ENCODE measurements at regions not wholly inside any gene's neighbourhood (a gene's known extent, or its start where the extent isn't known, plus 50 kb on each side); places are given as distances from the start of the nearest gene placed in this dataset.

- no peak for FAIRE-seq
- Histone ChIP-seq H3K4me3 (ENCODE audit: low read depth, low read length) (no peak overlapping the region), H3K27me3 (ENCODE audit: control insufficient read depth, insufficient read depth, low read length) (no peaks in the 10 kb centered on the region), H3K36me3 (ENCODE audit: control insufficient read depth, insufficient read depth, low read length) (no peaks in the 10 kb centered on the region)
- no peak for DNase-seq (ENCODE audit: low read depth)
- no peak for TF ChIP-seq CTCF (IDR thresholded peaks at IDR 0.05; ENCODE audit: insufficient read depth, low read length, severe bottlenecking)
Measured at GRCh38 chr10:131655101-131655849, 245.5 kb upstream of the PPP2R2D start.

- FAIRE-seq, result no peak
- H3K36me3 ChIP-seq (ENCODE audit: control insufficient read depth, insufficient read depth, low read length), result no peaks in the 10 kb centered on the region
- no peak overlapping the region for H3K4me3 ChIP-seq (ENCODE audit: low read depth, low read length)
- no peaks in the 10 kb centered on the region for H3K27me3 ChIP-seq (ENCODE audit: control insufficient read depth, insufficient read depth, low read length)
- no peak for DNase-seq (ENCODE audit: low read depth)
- TF ChIP-seq CTCF (IDR thresholded peaks at IDR 0.05; ENCODE audit: insufficient read depth, low read length, severe bottlenecking), result no peak
Measured at GRCh38 chr10:131656009-131656408, 244.8 kb upstream of the PPP2R2D start.

GRCh38 chr10:131656431-131656841, 244.4 kb upstream of the PPP2R2D start:
- DNase-seq (ENCODE audit: low read depth) (no peak), FAIRE-seq (peak; percentile 64)
- Histone ChIP-seq H3K36me3 (ENCODE audit: control insufficient read depth, insufficient read depth, low read length) (no peaks in the 10 kb centered on the region), H3K4me3 (ENCODE audit: low read depth, low read length) (no peak overlapping the region), H3K27me3 (ENCODE audit: control insufficient read depth, insufficient read depth, low read length) (no peaks in the 10 kb centered on the region)
- no peak for TF ChIP-seq CTCF (IDR thresholded peaks at IDR 0.05; ENCODE audit: insufficient read depth, low read length, severe bottlenecking)

- FAIRE-seq (no peak), DNase-seq (ENCODE audit: low read depth) (no peak)
- no peaks in the 10 kb centered on the region for H3K36me3 ChIP-seq (ENCODE audit: control insufficient read depth, insufficient read depth, low read length)
- no peak overlapping the region for H3K4me3 ChIP-seq (ENCODE audit: low read depth, low read length)
- TF ChIP-seq CTCF (IDR thresholded peaks at IDR 0.05; ENCODE audit: insufficient read depth, low read length, severe bottlenecking), result no peak
- H3K27me3 ChIP-seq (ENCODE audit: control insufficient read depth, insufficient read depth, low read length), result no peaks in the 10 kb centered on the region
Measured at GRCh38 chr10:131657318-131657984, 243.4 kb upstream of the PPP2R2D start.

GRCh38 chr10:131657985-131658330, 242.8 kb upstream of the PPP2R2D start:
- H3K27me3 ChIP-seq (ENCODE audit: control insufficient read depth, insufficient read depth, low read length), result no peaks in the 10 kb centered on the region
- no peak for TF ChIP-seq CTCF (IDR thresholded peaks at IDR 0.05; ENCODE audit: insufficient read depth, low read length, severe bottlenecking)
- DNase-seq (ENCODE audit: low read depth), result no peak
- H3K4me3 ChIP-seq (ENCODE audit: low read depth, low read length), result no peak overlapping the region
- H3K36me3 ChIP-seq (ENCODE audit: control insufficient read depth, insufficient read depth, low read length), result no peaks in the 10 kb centered on the region
- FAIRE-seq, result no peak

All from bronchial epithelial cell (primary cell).